ENCODE measurements at regions not wholly inside any gene's neighbourhood (a gene's known extent, or its start where the extent isn't known, plus 50 kb on each side); places are given as distances from the start of the nearest gene placed in this dataset.

DNA sequence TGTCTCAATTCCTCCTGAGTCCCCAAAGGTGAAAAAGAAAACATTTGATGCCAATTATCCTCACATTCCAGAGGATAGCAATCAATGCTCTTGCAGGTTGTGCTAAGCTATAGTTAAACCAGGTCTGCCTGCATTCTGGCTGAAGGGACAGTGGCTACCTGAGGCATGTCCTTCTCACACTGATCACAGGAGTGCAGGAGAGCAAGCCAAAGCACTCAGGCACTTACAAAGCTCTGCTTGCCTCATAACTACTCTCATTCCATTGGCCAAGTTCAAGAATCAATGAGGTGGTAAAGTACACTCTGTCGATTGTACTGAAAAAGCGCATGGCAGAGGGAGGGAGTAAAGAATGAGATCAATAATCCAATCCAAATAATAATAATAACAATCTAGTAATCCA, 342.0 kb upstream of the PPP2R3A start:
- CTCF ChIA-PET, result no interaction called here
- DNase-seq (ENCODE audit: extremely low spot score), result no peak
- TF ChIP-seq CTCF (IDR thresholded peaks at IDR 0.05; ENCODE audit: control extremely low read depth, extremely low read depth, low read depth, missing control alignments), result no peak
- POLR2A ChIA-PET, result no interaction called here

DNA sequence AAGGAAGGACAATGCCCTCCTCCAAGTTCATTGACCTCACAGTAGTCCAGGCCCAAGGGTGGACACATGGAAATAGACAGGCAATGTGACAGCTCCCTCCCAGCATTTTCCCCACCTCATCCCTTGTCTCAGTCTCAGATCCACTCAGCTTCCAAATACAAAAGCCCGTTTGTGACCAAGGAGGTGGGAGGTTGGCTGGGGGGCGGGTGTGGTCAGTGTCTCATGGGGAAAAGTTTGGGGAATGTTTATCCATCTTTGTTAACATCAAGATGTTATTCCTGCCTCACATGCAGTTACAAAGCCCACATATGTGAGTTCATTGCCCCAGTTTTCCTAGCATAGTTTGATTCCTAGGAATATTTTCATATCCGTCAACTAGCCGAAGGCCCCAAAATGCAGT, 338.5 kb upstream of the PPP2R3A start:
- POLR2A ChIA-PET, result no interaction called here
- TF ChIP-seq CTCF (IDR thresholded peaks at IDR 0.05; ENCODE audit: control extremely low read depth, extremely low read depth, low read depth, missing control alignments), result no peak
- CTCF ChIA-PET, result no interaction called here
- no peak for DNase-seq (ENCODE audit: extremely low spot score)

DNA sequence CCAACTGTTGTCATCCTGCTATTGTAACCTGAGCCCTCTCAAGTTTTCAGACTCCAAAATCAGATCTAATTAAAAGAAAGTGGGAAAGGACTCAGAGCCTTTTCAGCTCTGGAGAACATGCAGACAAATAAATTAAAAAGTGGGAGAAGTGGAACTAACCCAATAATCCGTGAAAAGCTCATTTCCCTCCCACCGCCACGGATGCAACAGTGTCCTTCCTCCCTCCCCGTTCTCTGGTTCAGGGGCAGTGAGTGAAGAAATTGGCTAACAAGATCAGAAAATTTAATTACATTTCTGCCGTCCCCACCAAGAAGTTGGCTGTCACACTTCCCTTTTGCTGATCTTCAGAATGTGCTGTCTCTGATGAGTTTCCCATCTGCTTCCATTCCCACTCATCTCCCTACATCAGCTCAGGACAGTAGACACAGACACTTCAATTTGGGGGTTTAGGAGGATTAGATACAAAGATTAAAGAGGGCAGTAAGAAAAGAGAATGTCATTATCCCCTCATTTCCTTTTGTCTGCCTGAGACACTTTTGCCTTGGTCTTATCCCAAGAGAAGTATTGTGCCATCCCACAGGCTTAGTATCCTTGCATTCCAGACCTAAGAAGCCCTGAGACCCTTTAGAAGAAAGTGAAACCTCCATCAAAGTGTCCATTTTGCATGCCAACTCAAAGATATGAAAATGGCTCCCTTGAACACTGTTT, 335.7 kb upstream of the PPP2R3A start:
- CTCF ChIA-PET, result interaction anchor here (0.9 kb wide), 1 partner anchor 9 kb away, joined by 3 read pairs; no protein-coding TSS in a partner anchor

GRCh38 chr3:135632556-135633065, 332.9 kb upstream of the PPP2R3A start:
- no peak for DNase-seq (ENCODE audit: extremely low spot score)
- POLR2A ChIA-PET, result no interaction called here
- no peak for TF ChIP-seq CTCF (IDR thresholded peaks at IDR 0.05; ENCODE audit: control extremely low read depth, extremely low read depth, low read depth, missing control alignments)
- CTCF ChIA-PET, result no interaction called here

More for the DNA sequence above, 335.7 kb upstream of the PPP2R3A start:
- POLR2A ChIA-PET, result no interaction called here
- no peak for TF ChIP-seq CTCF (IDR thresholded peaks at IDR 0.05; ENCODE audit: control extremely low read depth, extremely low read depth, low read depth, missing control alignments)
- no peak for DNase-seq (ENCODE audit: extremely low spot score)

- ChIA-PET CTCF (no interaction called here), POLR2A (no interaction called here)
- no peak for DNase-seq (ENCODE audit: extremely low spot score)
- no peak for TF ChIP-seq CTCF (IDR thresholded peaks at IDR 0.05; ENCODE audit: control extremely low read depth, extremely low read depth, low read depth, missing control alignments)
Observed at GRCh38 chr3:135633078-135633477, 332.4 kb upstream of the PPP2R3A start.

GRCh38 chr3:135636596-135636995, 328.9 kb upstream of the PPP2R3A start:
- DNase-seq (ENCODE audit: extremely low spot score), result no peak
- TF ChIP-seq CTCF (IDR thresholded peaks at IDR 0.05; ENCODE audit: control extremely low read depth, extremely low read depth, low read depth, missing control alignments), result no peak
- POLR2A ChIA-PET, result no interaction called here
- CTCF ChIA-PET, result interaction anchor here (1.2 kb wide), 1 partner anchor 10 kb away, joined by 3 read pairs; no protein-coding TSS in a partner anchor
